Chondrocyte (in vitro differentiated cells): ENCODE measurements at regions not wholly inside any gene's neighbourhood (a gene's known extent, or its start where the extent isn't known, plus 50 kb on each side); places are given as distances from the start of the nearest gene placed in this dataset.

ENCODE experiments used
- DNase-seq: peaks from one replicate; pipeline ENCODE4 v3.0.0; 2021; ENCODE audit warnings: mixed read lengths, low spot score
- H3K27ac Mint-ChIP-seq: one replicate; pipeline ENCODE4 v1.8.0; 2021; ENCODE audit warnings: mild to moderate bottlenecking, moderate library complexity, mixed read lengths; ENCODE audit not compliant: unreplicated experiment
- H3K27me3 Mint-ChIP-seq: 2 replicates; pipeline ENCODE4 v1.8.0; 2021; ENCODE audit warnings: low read depth, mixed read lengths
- H3K36me3 Mint-ChIP-seq: 2 replicates; pipeline ENCODE4 v1.8.0; 2021; ENCODE audit warnings: low read depth, mixed read lengths
- H3K4me1 Mint-ChIP-seq: 2 replicates; pipeline ENCODE4 v1.8.0; 2021; ENCODE audit warnings: low read depth, mild to moderate bottlenecking, mixed read lengths
- H3K4me3 Mint-ChIP-seq: one replicate; pipeline ENCODE4 v1.8.0; 2021; ENCODE audit warnings: mild to moderate bottlenecking, moderate library complexity, mixed read lengths; ENCODE audit not compliant: unreplicated experiment
- H3K9me3 Mint-ChIP-seq: 2 replicates; pipeline ENCODE4 v1.8.0; 2021; ENCODE audit warnings: low read depth, mixed read lengths
- CTCF ChIP-seq: fragments of 200-600 bp; sonication (generic); IDR thresholded peaks from 2 replicates; pipeline ENCODE4 v1.5.0; 2021; ENCODE audit warnings: antibody characterized with exemption, mild to moderate bottlenecking, moderate library complexity

GRCh38 chr6:86456821-86457220 is 480.5 kb upstream of the HTR1E start:
- no peak for TF ChIP-seq CTCF
- H3K27ac Mint-ChIP-seq: no peak overlapping the region
- H3K27me3 Mint-ChIP-seq: no peaks in the 10 kb centered on the region
- DNase-seq: no peak
- no peaks in the 10 kb centered on the region for H3K36me3 Mint-ChIP-seq
- H3K4me3 Mint-ChIP-seq: no peak overlapping the region
- H3K4me1 Mint-ChIP-seq: no peaks in the 10 kb centered on the region
- peaks cover 25% of the 10 kb centered on the region for H3K9me3 Mint-ChIP-seq

- Mint-ChIP-seq H3K27ac (no peak overlapping the region), H3K36me3 (no peaks in the 10 kb centered on the region), H3K27me3 (no peaks in the 10 kb centered on the region), H3K4me3 (no peak overlapping the region), H3K4me1 (no peaks in the 10 kb centered on the region), H3K9me3 (peaks cover 21% of the 10 kb centered on the region)
- TF ChIP-seq CTCF: no peak
- no peak for DNase-seq
These were observed 484.1 kb upstream of the HTR1E start for GRCh38 chr6:86453232-86453631.

GRCh38 chr6:86448398-86448797 is 488.9 kb upstream of the HTR1E start:
- no peak overlapping the region for H3K4me3 Mint-ChIP-seq
- no peaks in the 10 kb centered on the region for H3K4me1 Mint-ChIP-seq
- no peaks in the 10 kb centered on the region for H3K36me3 Mint-ChIP-seq
- H3K27ac Mint-ChIP-seq: no peak overlapping the region
- DNase-seq: no peak
- TF ChIP-seq CTCF: no peak
- no peaks in the 10 kb centered on the region for H3K27me3 Mint-ChIP-seq
- peaks cover 7% of the 10 kb centered on the region for H3K9me3 Mint-ChIP-seq

- no peaks in the 10 kb centered on the region for H3K4me1 Mint-ChIP-seq
- no peaks in the 10 kb centered on the region for H3K36me3 Mint-ChIP-seq
- no peak for DNase-seq
- no peaks in the 10 kb centered on the region for H3K27me3 Mint-ChIP-seq
- no peaks in the 10 kb centered on the region for H3K9me3 Mint-ChIP-seq
- no peak overlapping the region for H3K4me3 Mint-ChIP-seq
- H3K27ac Mint-ChIP-seq: no peak overlapping the region
- no peak for TF ChIP-seq CTCF
These were observed 496.7 kb upstream of the HTR1E start for GRCh38 chr6:86440608-86441007.

- H3K4me1 Mint-ChIP-seq: no peaks in the 10 kb centered on the region
- DNase-seq: no peak
- no peaks in the 10 kb centered on the region for H3K36me3 Mint-ChIP-seq
- no peak for TF ChIP-seq CTCF
- peaks cover 3% of the 10 kb centered on the region for H3K27me3 Mint-ChIP-seq
- no peaks in the 10 kb centered on the region for H3K9me3 Mint-ChIP-seq
- no peak overlapping the region for H3K27ac Mint-ChIP-seq
- H3K4me3 Mint-ChIP-seq: no peak overlapping the region
These were observed 513.8 kb upstream of the HTR1E start for GRCh38 chr6:86423571-86423970.
